ENCODE measurements at regions not wholly inside any gene's neighbourhood (a gene's known extent, or its start where the extent isn't known, plus 50 kb on each side); places are given as distances from the start of the nearest gene placed in this dataset.

GRCh38 chr5:3281366-3281765 lies 314.3 kb upstream of the IRX1 start:
- no peak for DNase-seq (ENCODE audit: low spot score)

GRCh38 chr5:3278643-3279042 lies 317.0 kb upstream of the IRX1 start:
- DNase-seq (ENCODE audit: low spot score), result no peak

GRCh38 chr5:3277590-3278196 lies 317.9 kb upstream of the IRX1 start:
- DNase-seq (ENCODE audit: low spot score), result no peak

- no peak for DNase-seq (ENCODE audit: low spot score)
Observed at GRCh38 chr5:3276896-3277295, 318.7 kb upstream of the IRX1 start.

GRCh38 chr5:3269395-3270169 lies 326.1 kb upstream of the IRX1 start:
- DNase-seq (ENCODE audit: low spot score), result no peak

GRCh38 chr5:3268760-3269330 lies 326.8 kb upstream of the IRX1 start:
- DNase-seq (ENCODE audit: low spot score), result no peak

GRCh38 chr5:3266861-3267260 lies 328.8 kb upstream of the IRX1 start:
- DNase-seq (ENCODE audit: low spot score), result no peak

- DNase-seq (ENCODE audit: low spot score), result no peak
Observed at GRCh38 chr5:3265936-3266335, 329.7 kb upstream of the IRX1 start.

- DNase-seq (ENCODE audit: low spot score), result no peak
Observed at GRCh38 chr5:3265131-3265885, 330.3 kb upstream of the IRX1 start.

- DNase-seq (ENCODE audit: low spot score), result no peak
Observed at GRCh38 chr5:3262451-3262850, 333.2 kb upstream of the IRX1 start.

- no peak for DNase-seq (ENCODE audit: low spot score)
Observed at GRCh38 chr5:3261081-3261480, 334.6 kb upstream of the IRX1 start.

- no peak for DNase-seq (ENCODE audit: low spot score)
Observed at GRCh38 chr5:3258050-3258449, 337.6 kb upstream of the IRX1 start.

GRCh38 chr5:3252235-3252634 lies 343.4 kb upstream of the IRX1 start:
- no peak for DNase-seq (ENCODE audit: low spot score)

GRCh38 chr5:3251784-3252183 lies 343.8 kb upstream of the IRX1 start:
- no peak for DNase-seq (ENCODE audit: low spot score)

- no peak for DNase-seq (ENCODE audit: low spot score)
Observed at GRCh38 chr5:3249401-3249800, 346.2 kb upstream of the IRX1 start.

GRCh38 chr5:3237276-3237868 lies 358.3 kb upstream of the IRX1 start:
- DNase-seq (ENCODE audit: low spot score), result no peak

GRCh38 chr5:3234566-3234965 lies 361.1 kb upstream of the IRX1 start:
- DNase-seq (ENCODE audit: low spot score), result no peak

- DNase-seq (ENCODE audit: low spot score), result no peak
Observed at GRCh38 chr5:3230941-3231340, 364.7 kb upstream of the IRX1 start.

- no peak for DNase-seq (ENCODE audit: low spot score)
Observed at GRCh38 chr5:3230254-3230653, 365.4 kb upstream of the IRX1 start.

GRCh38 chr5:3226196-3226920 lies 369.3 kb upstream of the IRX1 start:
- DNase-seq (ENCODE audit: low spot score), result no peak

GRCh38 chr5:3225201-3225960 lies 370.3 kb upstream of the IRX1 start:
- DNase-seq (ENCODE audit: low spot score), result no peak

All from GM03348 (cell line).